ENCODE measurements at regions not wholly inside any gene's neighbourhood (a gene's known extent, or its start where the extent isn't known, plus 50 kb on each side); places are given as distances from the start of the nearest gene placed in this dataset.

DNA sequence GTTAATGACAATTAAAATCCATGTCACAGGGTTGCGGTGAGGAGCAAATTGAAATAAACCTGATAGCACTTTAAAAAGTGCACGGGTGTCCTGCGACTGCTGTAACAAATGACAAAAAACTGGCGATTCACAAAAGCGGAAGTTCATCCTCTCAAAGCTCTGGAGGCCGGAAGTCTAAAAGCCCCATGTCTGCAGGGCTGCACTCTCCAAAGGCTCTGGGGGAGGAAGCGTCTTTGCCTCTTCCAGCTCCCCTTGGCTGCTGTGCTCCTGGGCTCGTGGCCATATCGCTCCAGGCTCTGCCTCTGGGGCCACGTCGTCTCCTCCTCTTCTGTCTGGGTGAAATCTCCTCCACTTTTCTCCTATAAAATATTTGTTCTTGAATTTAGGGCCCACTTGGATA is 273.9 kb upstream of the IRX2 start:
- Histone ChIP-seq H3K27me3 (ENCODE audit: control insufficient read depth, insufficient read depth, low read length) (no peaks in the 10 kb centered on the region), H3K9ac (ENCODE audit: insufficient read depth, low read length) (no peak overlapping the region), H4K20me1 (ENCODE audit: control insufficient read depth, extremely low read depth, insufficient read depth, low read length) (no peaks in the 10 kb centered on the region), H3K4me1 (ENCODE audit: control insufficient read depth, extremely low read depth, insufficient read depth, low read length) (no peaks in the 10 kb centered on the region), H3K79me2 (ENCODE audit: control insufficient read depth, insufficient read depth, low read length) (no peaks in the 10 kb centered on the region), H3K4me2 (ENCODE audit: extremely low read depth, insufficient read depth, low read length) (no peak overlapping the region), H2AFZ (ENCODE audit: low read length) (no peak overlapping the region), H3K4me3 (replicated peaks in 1 of 4; ENCODE audit: control extremely low read depth in 1 of 4, insufficient read depth in 1 of 4, low read depth in 3 of 4, low read length in 4 of 4) (no peak overlapping the region), H3K36me3 (ENCODE audit: control insufficient read depth, insufficient read depth, low read length) (no peaks in the 10 kb centered on the region), H3K27ac (ENCODE audit: insufficient read depth, low read length) (no peak overlapping the region), H3K9me3 (ENCODE audit: control insufficient read depth, insufficient read depth, low read depth, low read length) (no peaks in the 10 kb centered on the region)
- DNase-seq (ENCODE audit: low read depth in 2 of 2): no peak
- TF ChIP-seq, protein P1, sequence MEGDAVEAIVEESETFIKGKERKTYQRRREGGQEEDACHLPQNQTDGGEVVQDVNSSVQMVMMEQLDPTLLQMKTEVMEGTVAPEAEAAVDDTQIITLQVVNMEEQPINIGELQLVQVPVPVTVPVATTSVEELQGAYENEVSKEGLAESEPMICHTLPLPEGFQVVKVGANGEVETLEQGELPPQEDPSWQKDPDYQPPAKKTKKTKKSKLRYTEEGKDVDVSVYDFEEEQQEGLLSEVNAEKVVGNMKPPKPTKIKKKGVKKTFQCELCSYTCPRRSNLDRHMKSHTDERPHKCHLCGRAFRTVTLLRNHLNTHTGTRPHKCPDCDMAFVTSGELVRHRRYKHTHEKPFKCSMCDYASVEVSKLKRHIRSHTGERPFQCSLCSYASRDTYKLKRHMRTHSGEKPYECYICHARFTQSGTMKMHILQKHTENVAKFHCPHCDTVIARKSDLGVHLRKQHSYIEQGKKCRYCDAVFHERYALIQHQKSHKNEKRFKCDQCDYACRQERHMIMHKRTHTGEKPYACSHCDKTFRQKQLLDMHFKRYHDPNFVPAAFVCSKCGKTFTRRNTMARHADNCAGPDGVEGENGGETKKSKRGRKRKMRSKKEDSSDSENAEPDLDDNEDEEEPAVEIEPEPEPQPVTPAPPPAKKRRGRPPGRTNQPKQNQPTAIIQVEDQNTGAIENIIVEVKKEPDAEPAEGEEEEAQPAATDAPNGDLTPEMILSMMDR (conservative IDR thresholded peaks at IDR 0.05 in 1 of 2, IDR thresholded peaks at IDR 0.05 in 1 of 2; ENCODE audit: low read depth in 1 of 2, low read length in 2 of 2): no peak
- TF ChIP-seq EZH2 (IDR thresholded peaks at IDR 0.05; ENCODE audit: low read length, missing control alignments): no peak

DNA sequence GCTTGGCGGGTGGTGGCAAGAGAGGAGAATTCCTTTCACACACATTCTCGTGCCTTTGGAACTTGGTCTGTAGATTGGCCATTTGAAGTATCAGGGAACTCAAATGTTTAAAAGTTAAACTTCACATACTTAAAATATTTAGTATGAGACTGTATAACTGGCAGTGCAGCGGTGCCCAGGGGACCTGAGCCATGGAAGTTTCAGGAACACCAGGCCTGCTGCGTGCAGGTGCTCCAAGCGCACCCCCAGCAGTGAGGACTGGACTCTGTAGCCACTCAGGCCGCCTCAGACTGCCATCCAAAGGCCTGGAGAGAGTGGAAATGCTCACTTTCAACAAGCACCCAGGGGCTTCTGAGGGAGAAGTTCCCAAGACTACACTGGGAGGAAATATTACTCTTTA is 273.5 kb upstream of the IRX2 start:
- DNase-seq (ENCODE audit: low read depth in 2 of 2): no peak
- H3K9me3 ChIP-seq (ENCODE audit: control insufficient read depth, insufficient read depth, low read depth, low read length): no peaks in the 10 kb centered on the region
- no peak overlapping the region for H3K4me2 ChIP-seq (ENCODE audit: extremely low read depth, insufficient read depth, low read length)
- H3K4me3 ChIP-seq (replicated peaks in 1 of 4; ENCODE audit: control extremely low read depth in 1 of 4, insufficient read depth in 1 of 4, low read depth in 3 of 4, low read length in 4 of 4): no peak overlapping the region
- H3K9ac ChIP-seq (ENCODE audit: insufficient read depth, low read length): no peak overlapping the region
- H2AFZ ChIP-seq (ENCODE audit: low read length): no peak overlapping the region
- H3K79me2 ChIP-seq (ENCODE audit: control insufficient read depth, insufficient read depth, low read length): no peaks in the 10 kb centered on the region
- H3K27ac ChIP-seq (ENCODE audit: insufficient read depth, low read length): no peak overlapping the region
- no peaks in the 10 kb centered on the region for H3K36me3 ChIP-seq (ENCODE audit: control insufficient read depth, insufficient read depth, low read length)
- no peaks in the 10 kb centered on the region for H3K27me3 ChIP-seq (ENCODE audit: control insufficient read depth, insufficient read depth, low read length)
- no peaks in the 10 kb centered on the region for H4K20me1 ChIP-seq (ENCODE audit: control insufficient read depth, extremely low read depth, insufficient read depth, low read length)
- TF ChIP-seq EZH2 (IDR thresholded peaks at IDR 0.05; ENCODE audit: low read length, missing control alignments): no peak
- TF ChIP-seq, protein P1 (conservative IDR thresholded peaks at IDR 0.05 in 1 of 2, IDR thresholded peaks at IDR 0.05 in 1 of 2; ENCODE audit: low read depth in 1 of 2, low read length in 2 of 2): no peak
- no peaks in the 10 kb centered on the region for H3K4me1 ChIP-seq (ENCODE audit: control insufficient read depth, extremely low read depth, insufficient read depth, low read length)

DNA sequence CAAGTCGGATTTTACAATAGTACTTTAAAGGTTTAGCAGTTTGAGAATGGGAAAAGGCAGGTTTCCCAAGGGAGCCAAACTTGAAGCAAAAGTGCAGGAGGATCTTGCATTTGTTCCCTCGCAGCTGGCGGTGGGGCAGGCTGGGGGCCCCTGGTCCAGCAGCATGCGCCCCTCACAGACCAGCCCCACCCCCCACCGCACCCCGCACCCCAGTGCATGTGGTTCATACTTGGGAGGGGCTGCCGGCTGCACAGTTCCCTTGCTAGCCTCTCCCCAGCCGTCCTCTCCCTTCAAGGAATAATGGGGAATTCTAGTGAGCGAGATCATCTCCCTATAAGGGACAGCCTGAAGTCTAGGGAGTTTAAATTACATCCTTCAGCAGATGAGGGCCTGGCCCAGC is 273.1 kb upstream of the IRX2 start:
- Histone ChIP-seq H3K4me1 (ENCODE audit: control insufficient read depth, extremely low read depth, insufficient read depth, low read length) (no peaks in the 10 kb centered on the region), H3K9me3 (ENCODE audit: control insufficient read depth, insufficient read depth, low read depth, low read length) (no peaks in the 10 kb centered on the region), H3K79me2 (ENCODE audit: control insufficient read depth, insufficient read depth, low read length) (no peaks in the 10 kb centered on the region), H3K4me3 (replicated peaks in 1 of 4; ENCODE audit: control extremely low read depth in 1 of 4, insufficient read depth in 1 of 4, low read depth in 3 of 4, low read length in 4 of 4) (no peak overlapping the region), H2AFZ (ENCODE audit: low read length) (no peak overlapping the region), H3K9ac (ENCODE audit: insufficient read depth, low read length) (no peak overlapping the region), H3K4me2 (ENCODE audit: extremely low read depth, insufficient read depth, low read length) (no peak overlapping the region), H3K27me3 (ENCODE audit: control insufficient read depth, insufficient read depth, low read length) (no peaks in the 10 kb centered on the region), H4K20me1 (ENCODE audit: control insufficient read depth, extremely low read depth, insufficient read depth, low read length) (no peaks in the 10 kb centered on the region), H3K36me3 (ENCODE audit: control insufficient read depth, insufficient read depth, low read length) (no peaks in the 10 kb centered on the region), H3K27ac (ENCODE audit: insufficient read depth, low read length) (no peak overlapping the region)
- TF ChIP-seq, protein P1 (conservative IDR thresholded peaks at IDR 0.05 in 1 of 2, IDR thresholded peaks at IDR 0.05 in 1 of 2; ENCODE audit: low read depth in 1 of 2, low read length in 2 of 2): no peak
- TF ChIP-seq EZH2 (IDR thresholded peaks at IDR 0.05; ENCODE audit: low read length, missing control alignments): no peak
- no peak for DNase-seq (ENCODE audit: low read depth in 2 of 2)
